GM21825 (cell line): ENCODE measurements at regions not wholly inside any gene's neighbourhood (a gene's known extent, or its start where the extent isn't known, plus 50 kb on each side); places are given as distances from the start of the nearest gene placed in this dataset.

Source experiments
- ATAC-seq: cut with Tn5 transposase; IDR thresholded peaks from one replicate; pipeline ENCODE4 v1.9.1; 2021; ENCODE audit warnings: mild to moderate bottlenecking, moderate library complexity; ENCODE audit not compliant: unreplicated experiment

- ATAC-seq: no peak
Measured at GRCh38 chr4:57287687-57288604, 177.8 kb upstream of the IGFBP7 start.

DNA sequence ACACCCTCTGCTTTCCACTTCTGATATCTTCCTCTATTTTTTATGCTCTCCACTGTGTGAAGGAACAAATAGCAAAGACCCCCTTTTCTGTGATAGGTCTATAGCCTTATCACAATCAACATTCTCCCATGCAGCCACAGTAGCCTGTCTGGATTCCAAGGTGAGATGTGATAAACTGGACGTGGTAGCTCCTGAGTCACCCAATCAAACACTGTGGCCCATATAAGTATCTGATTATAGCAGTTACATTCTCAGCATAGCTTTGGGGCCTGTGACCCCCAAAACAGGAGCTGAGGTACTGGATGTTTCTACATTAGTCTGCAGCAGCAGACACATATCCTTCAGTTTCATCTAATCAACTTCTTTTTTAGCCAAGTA lies 172.7 kb upstream of the IGFBP7 start:
- ATAC-seq: no peak

GRCh38 chr4:57280481-57280880 lies 170.3 kb upstream of the IGFBP7 start:
- ATAC-seq: no peak

- ATAC-seq: no peak
Measured at GRCh38 chr4:57278780-57279179, 168.6 kb upstream of the IGFBP7 start.

- ATAC-seq: no peak
Measured at GRCh38 chr4:57274082-57274481, 163.9 kb upstream of the IGFBP7 start.

- no peak for ATAC-seq
Measured at GRCh38 chr4:57270346-57270745, 160.2 kb upstream of the IGFBP7 start.

DNA sequence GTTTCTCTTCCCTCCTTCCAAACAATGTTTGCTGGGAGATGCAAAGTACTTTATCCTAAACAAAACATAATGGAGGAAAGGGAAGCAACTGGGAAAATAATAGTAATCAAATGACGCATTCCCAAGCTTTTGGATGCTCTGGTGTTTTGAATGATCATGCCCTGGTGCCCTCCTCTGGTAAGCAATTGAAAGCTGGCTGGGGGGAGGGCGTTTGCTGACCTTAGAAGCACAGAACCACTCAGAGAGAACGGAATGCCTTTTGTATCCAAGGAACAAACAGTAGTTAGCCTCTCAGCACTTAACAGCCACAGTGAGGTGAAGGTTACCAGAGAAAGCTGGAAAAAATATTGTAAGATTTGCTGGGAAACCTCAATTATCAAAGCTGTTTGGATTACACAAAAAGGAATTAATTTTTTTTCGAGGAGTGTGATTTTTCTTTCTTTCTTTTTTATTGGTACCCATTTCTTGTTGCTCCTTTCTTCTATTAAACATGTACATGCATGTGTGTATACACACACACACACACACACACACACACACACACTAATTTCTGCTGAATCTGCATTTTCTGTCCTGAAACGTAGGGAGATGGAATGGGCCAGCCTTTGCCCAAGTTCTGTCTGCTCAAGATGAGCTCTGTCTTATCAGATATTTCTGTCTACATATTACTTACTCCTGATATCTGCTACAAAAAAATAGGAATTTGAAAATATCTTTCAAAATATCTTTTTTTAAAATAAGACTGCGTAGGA lies 155.8 kb upstream of the IGFBP7 start:
- no peak for ATAC-seq

DNA sequence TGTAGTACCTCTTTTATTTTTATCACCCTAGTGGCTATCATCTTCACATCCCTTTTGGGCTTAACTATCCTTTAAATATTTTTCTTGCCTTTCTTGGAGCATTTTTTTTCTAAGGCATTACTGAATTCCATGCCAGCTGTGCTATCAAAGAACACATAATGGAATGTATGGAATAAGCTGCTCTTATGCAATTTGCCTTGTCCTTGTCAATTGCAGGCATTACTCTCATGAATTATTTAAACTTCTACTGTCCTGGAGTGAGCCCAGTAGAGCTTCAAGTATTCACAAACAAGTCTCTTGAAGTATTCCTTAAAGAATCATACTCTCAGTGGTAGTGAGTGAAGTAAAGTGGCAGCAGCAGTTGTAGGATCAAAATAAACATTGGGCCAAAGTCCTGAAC lies 144.6 kb upstream of the IGFBP7 start:
- ATAC-seq: no peak

- no peak for ATAC-seq
Measured at GRCh38 chr4:57249083-57249482, 138.9 kb upstream of the IGFBP7 start.

DNA sequence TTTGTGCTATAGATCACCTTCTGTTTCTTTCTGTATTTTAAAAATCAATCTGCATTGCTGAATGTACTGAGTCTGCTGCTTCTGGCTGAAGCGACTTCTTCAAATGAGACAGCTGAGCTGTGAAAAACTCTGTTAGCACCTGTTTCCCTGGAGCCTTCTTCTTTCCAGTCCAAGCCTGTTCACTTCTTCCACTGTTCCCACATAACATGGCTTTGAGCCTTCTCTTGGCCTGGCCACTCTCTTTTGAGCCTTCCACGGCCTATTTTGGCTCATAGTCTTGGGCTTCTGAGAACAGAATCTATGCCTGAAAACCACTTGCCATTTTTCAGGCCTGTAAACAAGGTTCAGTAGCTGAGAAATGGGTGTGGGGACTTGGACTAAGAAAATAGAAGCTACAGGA lies 132.9 kb upstream of the IGFBP7 start:
- ATAC-seq: no peak

- no peak for ATAC-seq
Measured at GRCh38 chr4:57234252-57234775, 124.1 kb upstream of the IGFBP7 start.

DNA sequence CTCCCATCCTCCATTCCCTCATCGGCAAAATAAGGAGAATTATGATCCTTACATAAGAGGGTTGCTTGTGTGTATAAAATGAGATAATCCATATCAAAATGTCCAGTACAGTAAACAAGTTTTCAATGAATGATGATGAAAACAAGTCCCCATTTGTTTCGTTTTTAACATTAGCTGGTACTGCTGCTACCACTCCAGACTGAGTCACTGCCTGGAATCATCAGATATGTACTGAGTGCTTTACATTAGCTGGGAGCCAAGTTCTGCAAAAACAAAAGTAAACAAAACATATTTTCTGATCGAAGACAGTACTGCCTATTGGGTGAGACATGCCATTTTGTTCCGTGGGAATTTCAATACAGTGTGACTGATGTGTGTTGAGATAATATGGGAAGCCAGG lies 123.2 kb upstream of the IGFBP7 start:
- ATAC-seq: no peak

DNA sequence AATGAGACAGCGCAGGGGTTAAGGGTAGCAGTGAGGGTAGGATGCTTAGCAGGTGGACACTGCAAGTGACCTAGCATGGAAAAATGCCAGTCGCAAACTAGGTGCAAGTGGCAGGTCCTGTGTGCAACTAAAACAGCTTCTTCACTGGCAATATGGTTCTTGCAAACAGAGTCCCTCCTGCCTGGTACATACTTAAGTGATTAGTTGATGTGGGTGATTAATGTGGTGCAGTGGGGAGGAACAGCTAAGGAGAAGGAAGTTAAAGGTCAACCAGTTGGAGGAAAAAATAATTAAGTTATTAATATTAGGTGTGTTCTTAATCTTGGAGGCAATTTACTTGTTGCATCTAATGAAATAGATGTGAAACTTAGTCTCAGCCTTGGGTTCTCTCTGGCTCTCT lies 121.6 kb upstream of the IGFBP7 start:
- ATAC-seq: no peak

DNA sequence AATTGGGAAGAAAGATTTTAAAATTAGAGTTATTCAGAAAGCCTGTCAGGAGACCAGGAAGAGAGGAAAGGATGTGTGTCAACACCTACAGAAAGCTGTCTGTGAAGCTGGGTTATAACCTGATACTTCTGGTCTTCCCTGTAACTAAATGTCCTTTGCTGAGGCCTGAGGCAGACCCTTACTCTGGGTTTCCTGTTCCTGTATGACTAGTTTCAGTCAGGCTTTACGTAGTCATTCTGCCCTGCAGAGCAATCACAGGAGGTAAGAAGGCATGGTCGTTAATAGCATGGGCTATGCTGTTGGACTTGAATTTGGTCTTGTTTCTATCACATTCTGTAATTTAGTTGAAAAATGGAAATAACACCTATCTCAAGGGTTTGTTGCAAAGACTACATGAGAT lies 110.5 kb upstream of the IGFBP7 start:
- no peak for ATAC-seq

GRCh38 chr4:57220172-57220571 lies 110.0 kb upstream of the IGFBP7 start:
- no peak for ATAC-seq

GRCh38 chr4:57219431-57219830 lies 109.2 kb upstream of the IGFBP7 start:
- no peak for ATAC-seq

DNA sequence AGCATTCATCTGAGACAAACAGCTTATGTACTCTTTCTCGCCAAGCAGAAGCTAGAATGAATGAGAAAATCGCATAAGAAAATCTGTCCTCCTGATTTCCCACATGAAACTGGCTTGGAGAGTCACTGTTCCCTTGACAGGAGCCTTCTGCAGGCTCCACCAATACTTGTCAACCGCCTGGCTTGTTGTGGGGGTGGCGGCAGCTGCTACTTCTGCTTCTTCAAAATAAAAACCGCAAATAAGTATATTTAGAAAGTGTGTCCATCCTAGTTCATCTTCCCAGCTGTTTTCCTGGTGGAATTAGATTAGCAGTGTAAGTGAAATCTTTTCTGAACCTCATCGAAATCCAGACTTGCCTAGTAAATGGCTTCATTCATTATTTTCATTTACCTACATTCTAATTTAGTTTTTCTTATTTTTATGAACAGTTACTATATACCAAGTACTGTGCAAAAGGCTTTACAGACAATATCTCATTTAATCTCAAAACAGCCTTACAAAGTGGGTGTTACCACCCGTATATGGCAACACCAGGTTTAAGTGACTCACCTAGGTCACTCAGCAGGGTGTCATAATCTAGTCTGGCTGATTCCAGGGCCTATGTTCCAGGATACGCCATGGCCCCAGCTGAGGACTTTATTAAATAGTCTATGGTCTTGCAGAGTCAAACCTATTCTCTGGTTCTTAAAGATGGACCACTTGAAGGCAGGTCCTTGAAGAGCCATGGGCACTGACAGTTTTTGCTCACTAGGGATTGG lies 104.6 kb upstream of the IGFBP7 start:
- no peak for ATAC-seq

GRCh38 chr4:57211131-57211530 lies 100.9 kb upstream of the IGFBP7 start:
- no peak for ATAC-seq

GRCh38 chr4:57206172-57206571 lies 96.0 kb upstream of the IGFBP7 start:
- no peak for ATAC-seq

DNA sequence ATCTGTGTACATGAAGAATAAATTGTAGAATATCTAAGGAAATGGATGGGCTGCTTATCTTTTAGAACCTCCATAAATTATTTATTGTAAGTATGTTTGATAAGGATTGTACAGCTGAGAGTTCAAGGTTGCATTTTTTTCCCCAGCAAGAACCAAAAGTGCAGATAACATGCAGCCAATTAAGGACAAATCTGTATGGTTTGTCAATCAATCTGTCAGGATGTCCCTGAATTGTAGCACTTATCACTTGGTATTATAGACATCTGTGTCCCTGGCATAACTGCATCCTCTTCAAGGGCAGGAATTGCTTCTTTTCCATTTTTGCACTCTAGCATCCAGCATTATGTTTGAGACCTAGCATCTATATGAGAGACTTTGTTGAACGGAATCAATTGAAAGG lies 95.4 kb upstream of the IGFBP7 start:
- ATAC-seq: no peak

GRCh38 chr4:57200799-57201327 lies 90.7 kb upstream of the IGFBP7 start:
- no peak for ATAC-seq
